Osteoblast (primary cell): ENCODE measurements at regions not wholly inside any gene's neighbourhood (a gene's known extent, or its start where the extent isn't known, plus 50 kb on each side); places are given as distances from the start of the nearest gene placed in this dataset.

ENCODE experiments used
- DNase-seq: peaks from one replicate; pipeline ENCODE4 v3.0.0; 2011; ENCODE audit warnings: low spot score, mixed read lengths; ENCODE audit not compliant: insufficient read length; ENCODE audit errors: missing footprints
- H2AFZ ChIP-seq: 2 replicates; pipeline ENCODE4 v1.6.0; 2011; ENCODE audit warnings: mild to moderate bottlenecking, low read length
- H3K27ac ChIP-seq: 2 replicates; pipeline ENCODE4 v1.5.1; 2011; ENCODE audit warnings: mild to moderate bottlenecking, low read depth, low read length, moderate library complexity
- H3K27me3 ChIP-seq: 2 replicates; pipeline ENCODE4 v1.6.0; 2012; ENCODE audit warnings: mild to moderate bottlenecking, control low read depth, inconsistent platforms, low read length, moderate library complexity; ENCODE audit not compliant: insufficient read depth
- H3K36me3 ChIP-seq: 2 replicates; pipeline ENCODE4 v1.5.1; 2011; ENCODE audit warnings: mild to moderate bottlenecking, low read length, control low read depth, moderate library complexity; ENCODE audit not compliant: insufficient read depth
- H3K4me1 ChIP-seq: 2 replicates; pipeline ENCODE4 v1.5.1; 2011; ENCODE audit warnings: mild to moderate bottlenecking, low read length, control low read depth, moderate library complexity; ENCODE audit not compliant: insufficient read depth
- H3K4me2 ChIP-seq: 2 replicates; pipeline ENCODE4 v1.6.0; 2011; ENCODE audit warnings: mild to moderate bottlenecking, low read length; ENCODE audit not compliant: insufficient read depth
- H3K4me3 ChIP-seq: fragments of 200-600 bp; sonication (generic); 3 replicates; pipeline ENCODE4 v1.5.1; 2012; ENCODE audit warnings: mild to moderate bottlenecking, low read length, inconsistent platforms; ENCODE audit not compliant: insufficient read depth
- H3K79me2 ChIP-seq: 2 replicates; pipeline ENCODE4 v1.6.0; 2012; ENCODE audit warnings: mild to moderate bottlenecking, low read length, control low read depth, inconsistent platforms; ENCODE audit not compliant: insufficient read depth
- H3K9me3 ChIP-seq: 2 replicates; pipeline ENCODE4 v1.5.1; 2011; ENCODE audit warnings: low read depth, low read length, control low read depth
- H4K20me1 ChIP-seq: 2 replicates; pipeline ENCODE4 v1.6.0; 2012; ENCODE audit warnings: mild to moderate bottlenecking, low read length, control low read depth; ENCODE audit not compliant: insufficient read depth
- TF ChIP-seq, protein P1 (sequence below): IDR thresholded peaks from 2 replicates; pipeline ENCODE4 v1.5.1; 2011; ENCODE audit warnings: mild to moderate bottlenecking, low read depth, low read length, moderate library complexity; ENCODE audit errors: extremely low read depth

GRCh38 chr13:73972545-73972944, 161.7 kb downstream of the KLF12 start:
- no peak overlapping the region for H3K4me3 ChIP-seq
- H3K79me2 ChIP-seq, result peaks cover 100% of the 10 kb centered on the region
- DNase-seq, result no peak
- no peaks in the 10 kb centered on the region for H3K4me1 ChIP-seq
- H3K36me3 ChIP-seq, result no peaks in the 10 kb centered on the region
- no peaks in the 10 kb centered on the region for H3K27me3 ChIP-seq
- H2AFZ ChIP-seq, result no peak overlapping the region
- no peak overlapping the region for H3K4me2 ChIP-seq
- TF ChIP-seq, protein P1, sequence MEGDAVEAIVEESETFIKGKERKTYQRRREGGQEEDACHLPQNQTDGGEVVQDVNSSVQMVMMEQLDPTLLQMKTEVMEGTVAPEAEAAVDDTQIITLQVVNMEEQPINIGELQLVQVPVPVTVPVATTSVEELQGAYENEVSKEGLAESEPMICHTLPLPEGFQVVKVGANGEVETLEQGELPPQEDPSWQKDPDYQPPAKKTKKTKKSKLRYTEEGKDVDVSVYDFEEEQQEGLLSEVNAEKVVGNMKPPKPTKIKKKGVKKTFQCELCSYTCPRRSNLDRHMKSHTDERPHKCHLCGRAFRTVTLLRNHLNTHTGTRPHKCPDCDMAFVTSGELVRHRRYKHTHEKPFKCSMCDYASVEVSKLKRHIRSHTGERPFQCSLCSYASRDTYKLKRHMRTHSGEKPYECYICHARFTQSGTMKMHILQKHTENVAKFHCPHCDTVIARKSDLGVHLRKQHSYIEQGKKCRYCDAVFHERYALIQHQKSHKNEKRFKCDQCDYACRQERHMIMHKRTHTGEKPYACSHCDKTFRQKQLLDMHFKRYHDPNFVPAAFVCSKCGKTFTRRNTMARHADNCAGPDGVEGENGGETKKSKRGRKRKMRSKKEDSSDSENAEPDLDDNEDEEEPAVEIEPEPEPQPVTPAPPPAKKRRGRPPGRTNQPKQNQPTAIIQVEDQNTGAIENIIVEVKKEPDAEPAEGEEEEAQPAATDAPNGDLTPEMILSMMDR, result no peak
- no peaks in the 10 kb centered on the region for H3K9me3 ChIP-seq
- peaks cover 10% of the 10 kb centered on the region for H4K20me1 ChIP-seq
- H3K27ac ChIP-seq, result no peak overlapping the region

DNA sequence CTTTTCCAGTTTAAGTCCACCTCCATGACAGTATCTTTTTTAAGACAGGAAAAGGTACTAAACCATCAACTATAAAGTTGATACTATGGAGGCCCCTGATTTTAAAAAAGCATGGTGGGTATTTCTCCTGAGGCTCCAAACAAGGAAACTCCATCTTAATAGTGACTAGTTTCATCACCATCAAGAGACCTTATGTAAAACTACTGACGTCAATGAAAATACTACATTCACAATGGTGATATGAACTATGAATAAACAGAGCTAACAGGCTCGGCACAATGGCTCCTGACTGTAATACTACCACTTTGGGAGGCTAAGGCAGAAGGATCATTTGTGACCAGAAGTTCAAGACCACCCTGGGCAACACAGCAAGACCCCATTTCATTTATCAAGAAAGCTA, 162.7 kb downstream of the KLF12 start:
- Histone ChIP-seq H3K4me2 (no peak overlapping the region), H3K36me3 (no peaks in the 10 kb centered on the region), H4K20me1 (peaks cover 14% of the 10 kb centered on the region), H2AFZ (no peak overlapping the region), H3K27ac (no peak overlapping the region), H3K4me1 (no peaks in the 10 kb centered on the region), H3K4me3 (no peak overlapping the region), H3K27me3 (no peaks in the 10 kb centered on the region), H3K9me3 (no peaks in the 10 kb centered on the region), H3K79me2 (peaks cover 100% of the 10 kb centered on the region)
- DNase-seq, result no peak
- TF ChIP-seq, protein P1, result no peak

GRCh38 chr13:73970421-73971055, 163.7 kb downstream of the KLF12 start:
- peaks cover 14% of the 10 kb centered on the region for H4K20me1 ChIP-seq
- H3K79me2 ChIP-seq, result peaks cover 100% of the 10 kb centered on the region
- no peaks in the 10 kb centered on the region for H3K27me3 ChIP-seq
- no peak overlapping the region for H3K4me3 ChIP-seq
- no peak overlapping the region for H3K27ac ChIP-seq
- H3K36me3 ChIP-seq, result no peaks in the 10 kb centered on the region
- no peaks in the 10 kb centered on the region for H3K9me3 ChIP-seq
- no peak overlapping the region for H3K4me2 ChIP-seq
- no peak overlapping the region for H2AFZ ChIP-seq
- no peak for DNase-seq
- TF ChIP-seq, protein P1, result no peak
- H3K4me1 ChIP-seq, result no peaks in the 10 kb centered on the region

- TF ChIP-seq, protein P1, result no peak
- H3K79me2 ChIP-seq, result peaks cover 100% of the 10 kb centered on the region
- H4K20me1 ChIP-seq, result peaks cover 10% of the 10 kb centered on the region
- no peak for DNase-seq
- H3K27ac ChIP-seq, result no peak overlapping the region
- no peak overlapping the region for H3K4me2 ChIP-seq
- H3K9me3 ChIP-seq, result no peaks in the 10 kb centered on the region
- no peaks in the 10 kb centered on the region for H3K4me1 ChIP-seq
- no peak overlapping the region for H2AFZ ChIP-seq
- no peaks in the 10 kb centered on the region for H3K27me3 ChIP-seq
- no peaks in the 10 kb centered on the region for H3K36me3 ChIP-seq
- no peak overlapping the region for H3K4me3 ChIP-seq
These were observed 166.6 kb downstream of the KLF12 start for GRCh38 chr13:73967397-73968165.
